PFSK-1 (cell line): ENCODE measurements at regions not wholly inside any gene's neighbourhood (a gene's known extent, or its start where the extent isn't known, plus 50 kb on each side); places are given as distances from the start of the nearest gene placed in this dataset.

ENCODE experiments used
- FOXP2 ChIP-seq: optimal IDR thresholded peaks from 2 replicates; pipeline ENCODE3; 2011; ENCODE audit warnings: borderline replicate concordance, control low read depth, inconsistent platforms; ENCODE audit not compliant: insufficient read depth; ENCODE audit errors: extremely low read length, extremely low read depth
- POLR2AphosphoS5 ChIP-seq: IDR thresholded peaks from 2 replicates; pipeline ENCODE4 v1.6.1; 2012; ENCODE audit warnings: low read depth, mild to moderate bottlenecking, control low read depth, low read length, moderate library complexity
- REST ChIP-seq, 2 experiments: IDR thresholded peaks; 2 replicates each; pipeline versions ENCODE4 v1.6.1 to v1.8.0; 2011 to 2012; ENCODE audit warnings: low read depth in 2 of 2, low read length in 2 of 2, control low read depth in 1 of 2, inconsistent platforms in 1 of 2, mild to moderate bottlenecking in 1 of 2, moderate library complexity in 1 of 2; ENCODE audit not compliant: insufficient read depth in 1 of 2
- SIN3A ChIP-seq: IDR thresholded peaks from 2 replicates; pipeline ENCODE4 v1.6.1; 2012; ENCODE audit warnings: mild to moderate bottlenecking, low read length, moderate library complexity, borderline replicate concordance; ENCODE audit not compliant: insufficient read depth
- TAF1 ChIP-seq: IDR thresholded peaks from 2 replicates; pipeline ENCODE4 v1.6.1; 2012; ENCODE audit warnings: low read length, control low read depth, borderline replicate concordance; ENCODE audit not compliant: insufficient read depth

DNA sequence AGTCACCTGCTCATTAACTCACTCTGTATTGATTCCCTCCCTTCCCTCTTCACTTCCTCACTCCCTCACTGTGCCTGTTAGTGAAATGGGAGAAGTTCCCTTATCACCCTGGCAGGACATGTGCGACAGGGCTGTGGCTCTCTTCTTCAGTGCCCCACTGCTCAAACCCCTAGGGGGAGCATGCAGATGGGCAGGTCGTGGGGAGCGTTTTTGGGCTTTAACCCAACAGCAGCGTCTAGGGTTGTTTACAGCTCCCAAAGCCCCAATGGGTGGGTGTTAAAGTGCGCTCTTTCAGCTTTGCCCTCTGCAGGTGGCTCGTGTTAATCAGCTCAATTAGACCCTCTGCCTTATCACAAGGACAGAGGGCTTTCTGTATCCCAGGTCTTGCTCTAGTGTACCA lies 447.8 kb upstream of the PROK2 start:
- no peak for TF ChIP-seq POLR2AphosphoS5
- no peak for TF ChIP-seq SIN3A
- no peak for TF ChIP-seq TAF1
- no peak for TF ChIP-seq REST (IDR thresholded peaks at IDR 0.05; ENCODE audit: insufficient read depth in 1 of 2, low read depth in 2 of 2, low read length in 2 of 2)
- no peak for TF ChIP-seq FOXP2
